ENCODE measurements at regions not wholly inside any gene's neighbourhood (a gene's known extent, or its start where the extent isn't known, plus 50 kb on each side); places are given as distances from the start of the nearest gene placed in this dataset.

DNA sequence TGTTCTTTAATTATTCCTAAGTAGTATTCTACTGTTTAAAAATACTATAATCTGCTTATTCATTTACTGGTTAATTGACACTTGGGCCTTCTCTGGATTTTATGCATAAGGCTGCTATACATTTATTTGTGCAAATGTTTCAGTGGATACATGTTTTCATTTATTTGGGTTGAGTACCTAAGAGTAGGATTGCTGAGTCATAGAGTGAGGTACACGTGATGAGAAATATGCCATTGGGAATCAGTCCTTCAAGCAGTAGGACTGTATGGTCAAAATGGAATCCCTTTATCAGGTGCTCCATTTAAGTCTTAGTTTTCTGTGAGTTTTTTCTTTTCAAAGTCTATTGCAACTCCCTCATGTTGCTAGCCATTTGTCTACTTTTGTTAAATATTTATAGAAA lies 275.2 kb upstream of the SORL1-AS1 start:
- Histone ChIP-seq H3K18ac (ENCODE audit: insufficient read length, low read depth, low read length) (no peak overlapping the region), H4K8ac (replicated peaks; ENCODE audit: insufficient read length, low read depth, low read length) (no peak overlapping the region), H4K91ac (ENCODE audit: insufficient read length, low read depth, low read length) (no peak overlapping the region), H4K5ac (ENCODE audit: insufficient read length, low read depth, low read length) (no peak overlapping the region), H3K9me3 (ENCODE audit: control insufficient read depth, low read depth, low read length) (no peaks in the 10 kb centered on the region), H3K79me1 (ENCODE audit: insufficient read depth, low read depth, low read length, poor library complexity, severe bottlenecking) (no peaks in the 10 kb centered on the region), H3K23ac (ENCODE audit: insufficient read length, low read depth, low read length) (no peak overlapping the region), H3K27me3 (ENCODE audit: insufficient read depth, low read length) (no peaks in the 10 kb centered on the region), H3K4me1 (ENCODE audit: insufficient read depth, low read length) (peaks cover 3% of the 10 kb centered on the region; the same call in 1 of the 2 replicates), H3K4ac (ENCODE audit: low read depth, low read length) (no peak overlapping the region), H2BK20ac (ENCODE audit: low read depth, low read length, poor library complexity, severe bottlenecking) (no peak overlapping the region), H3K79me2 (ENCODE audit: insufficient read depth, low read length) (no peaks in the 10 kb centered on the region), H3K23me2 (ENCODE audit: insufficient read length, low read depth, low read length, poor library complexity, severe bottlenecking) (peaks cover 5% of the 10 kb centered on the region), H2BK12ac (ENCODE audit: insufficient read length, low read depth, low read length) (no peak overlapping the region), H2BK120ac (ENCODE audit: low read depth, low read length, poor library complexity, severe bottlenecking) (no peak overlapping the region), H3K14ac (ENCODE audit: insufficient read depth, low read length) (no peak overlapping the region), H2AK5ac (ENCODE audit: insufficient read length, low read length) (no peak overlapping the region), H2BK15ac (ENCODE audit: low read depth, low read length) (no peak overlapping the region), H3K56ac (ENCODE audit: insufficient read length, low read depth, low read length) (no peak overlapping the region), H2AFZ (ENCODE audit: low read length) (no peak overlapping the region), H4K20me1 (ENCODE audit: control insufficient read depth, insufficient read depth, insufficient read length) (no peaks in the 10 kb centered on the region), H3K4me2 (ENCODE audit: insufficient read depth, insufficient read length, low read length) (no peak overlapping the region), H2BK5ac (ENCODE audit: insufficient read length, low read length) (no peak overlapping the region), H3K9ac (ENCODE audit: extremely low read depth, insufficient read length, low read length) (no peak overlapping the region), H3K27ac (ENCODE audit: insufficient read length, low read depth, low read length) (no peak overlapping the region), H3T11ph (ENCODE audit: low read length) (no peak overlapping the region)
- Mint-ChIP-seq H3K4me1 (peaks cover 10 to 12% of the 10 kb centered on the region in 2 experiments), H3K27ac (no peak overlapping the region), H3K9me3 (peaks cover 5 to 6% of the 10 kb centered on the region in 2 experiments), H3K36me3 (ENCODE audit: insufficient read depth in 1 of 3, low read depth in 3 of 3) (peaks cover 0 to 8% (median 3%) of the 10 kb centered on the region in 3 experiments; a peak in 2 of 7 replicates), H3K27me3 (ENCODE audit: low read depth) (peaks cover 32% of the 10 kb centered on the region), H3K4me3 (no peak overlapping the region)
- TF ChIP-seq, protein P1, sequence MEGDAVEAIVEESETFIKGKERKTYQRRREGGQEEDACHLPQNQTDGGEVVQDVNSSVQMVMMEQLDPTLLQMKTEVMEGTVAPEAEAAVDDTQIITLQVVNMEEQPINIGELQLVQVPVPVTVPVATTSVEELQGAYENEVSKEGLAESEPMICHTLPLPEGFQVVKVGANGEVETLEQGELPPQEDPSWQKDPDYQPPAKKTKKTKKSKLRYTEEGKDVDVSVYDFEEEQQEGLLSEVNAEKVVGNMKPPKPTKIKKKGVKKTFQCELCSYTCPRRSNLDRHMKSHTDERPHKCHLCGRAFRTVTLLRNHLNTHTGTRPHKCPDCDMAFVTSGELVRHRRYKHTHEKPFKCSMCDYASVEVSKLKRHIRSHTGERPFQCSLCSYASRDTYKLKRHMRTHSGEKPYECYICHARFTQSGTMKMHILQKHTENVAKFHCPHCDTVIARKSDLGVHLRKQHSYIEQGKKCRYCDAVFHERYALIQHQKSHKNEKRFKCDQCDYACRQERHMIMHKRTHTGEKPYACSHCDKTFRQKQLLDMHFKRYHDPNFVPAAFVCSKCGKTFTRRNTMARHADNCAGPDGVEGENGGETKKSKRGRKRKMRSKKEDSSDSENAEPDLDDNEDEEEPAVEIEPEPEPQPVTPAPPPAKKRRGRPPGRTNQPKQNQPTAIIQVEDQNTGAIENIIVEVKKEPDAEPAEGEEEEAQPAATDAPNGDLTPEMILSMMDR (conservative IDR thresholded peaks at IDR 0.05) = no peak
- DNase-seq = no peak
- no CpG with 5 or more reads among the region's 1 CpG for WGBS (ENCODE audit: extremely low coverage, insufficient read length, low lambda C conversion rate)
